ENCODE measurements at regions not wholly inside any gene's neighbourhood (a gene's known extent, or its start where the extent isn't known, plus 50 kb on each side); places are given as distances from the start of the nearest gene placed in this dataset.
"Not testable (repeated sequence)": the region's sequence is repeated elsewhere in the genome, so short reads cannot be mapped to it uniquely, and the experiment has no call there.

GRCh38 chr14:30464481-30464880 lies 94.5 kb upstream of the G2E3 start:
- DNase-seq, result no peak
- CTCF ChIA-PET, result no interaction called here
- no peaks in the 10 kb centered on the region for H3K79me2 ChIP-seq (ENCODE audit: low read length)
- H3K9me3 ChIP-seq (ENCODE audit: low read length), result no peaks in the 10 kb centered on the region
- ATAC-seq, result no peak
- no peak for TF ChIP-seq EZH2 (IDR thresholded peaks at IDR 0.05; ENCODE audit: low read length, unreplicated experiment)
- TF ChIP-seq CTCF (conservative IDR thresholded peaks at IDR 0.05; ENCODE audit: low read depth, low read length), result no peak
- no peak for TF ChIP-seq EZH2phosphoT487 (IDR thresholded peaks at IDR 0.05; ENCODE audit: borderline replicate concordance, low read length)
- no peaks in the 10 kb centered on the region for H3F3A ChIP-seq (ENCODE audit: low read length, unreplicated experiment)
- H2AFZ ChIP-seq (ENCODE audit: low read length), result no peak overlapping the region
- intact Hi-C loops (cut with micrococcal nuclease), result no loop called here
- POLR2A ChIA-PET (ENCODE audit: unreplicated experiment), result no interaction called here
- H4K20me1 ChIP-seq (ENCODE audit: low read length), result no peaks in the 10 kb centered on the region
- no peak overlapping the region for H3K27ac ChIP-seq (ENCODE audit: low read length)
- H3K36me3 ChIP-seq (ENCODE audit: low read depth, low read length), result no peaks in the 10 kb centered on the region
- no peak overlapping the region for H3K4me2 ChIP-seq (ENCODE audit: low read length)
- H3K4me3 ChIP-seq (ENCODE audit: low read length), result no peak overlapping the region
- H3K9ac ChIP-seq (ENCODE audit: low read length), result no peak overlapping the region
- no peaks in the 10 kb centered on the region for H3K9me2 ChIP-seq (replicated peaks; ENCODE audit: low read length)
- H3K4me1 ChIP-seq (ENCODE audit: insufficient read depth, low read length), result no peaks in the 10 kb centered on the region
- BruUV-seq (replicated peaks), result no TSS peak
- H3K27me3 ChIP-seq (ENCODE audit: low read length), result peaks cover 74% of the 10 kb centered on the region

GRCh38 chr14:30468354-30468753 lies 90.6 kb upstream of the G2E3 start:
- H2AFZ ChIP-seq (ENCODE audit: low read length), result no peak overlapping the region
- H3K27ac ChIP-seq (ENCODE audit: low read length), result no peak overlapping the region
- no TSS peak for BruUV-seq (replicated peaks)
- H3K4me2 ChIP-seq (ENCODE audit: low read length), result no peak overlapping the region
- no peaks in the 10 kb centered on the region for H3K79me2 ChIP-seq (ENCODE audit: low read length)
- intact Hi-C loops (cut with micrococcal nuclease), result no loop called here
- H4K20me1 ChIP-seq (ENCODE audit: low read length), result no peaks in the 10 kb centered on the region
- DNase-seq (no peak), ATAC-seq (no peak)
- POLR2A ChIA-PET (ENCODE audit: unreplicated experiment), result no interaction called here
- H3K27me3 ChIP-seq (ENCODE audit: low read length), result peaks cover 73% of the 10 kb centered on the region
- no peaks in the 10 kb centered on the region for H3K9me2 ChIP-seq (replicated peaks; ENCODE audit: low read length)
- H3K9me3 ChIP-seq (ENCODE audit: low read length), result no peaks in the 10 kb centered on the region
- TF ChIP-seq EZH2phosphoT487 (IDR thresholded peaks at IDR 0.05; ENCODE audit: borderline replicate concordance, low read length) (no peak), EZH2 (IDR thresholded peaks at IDR 0.05; ENCODE audit: low read length, unreplicated experiment) (no peak), CTCF (conservative IDR thresholded peaks at IDR 0.05; ENCODE audit: low read depth, low read length) (no peak)
- no peaks in the 10 kb centered on the region for H3K36me3 ChIP-seq (ENCODE audit: low read depth, low read length)
- no peaks in the 10 kb centered on the region for H3K4me1 ChIP-seq (ENCODE audit: insufficient read depth, low read length)
- H3K9ac ChIP-seq (ENCODE audit: low read length), result no peak overlapping the region
- CTCF ChIA-PET, result no interaction called here
- no peaks in the 10 kb centered on the region for H3F3A ChIP-seq (ENCODE audit: low read length, unreplicated experiment)
- H3K4me3 ChIP-seq (ENCODE audit: low read length), result no peak overlapping the region

- intact Hi-C loops (cut with micrococcal nuclease), result no loop called here
- ATAC-seq (no peak), DNase-seq (no peak)
- H3K9me2 ChIP-seq (replicated peaks; ENCODE audit: low read length), result no peaks in the 10 kb centered on the region
- POLR2A ChIA-PET (ENCODE audit: unreplicated experiment), result no interaction called here
- H4K20me1 ChIP-seq (ENCODE audit: low read length), result no peaks in the 10 kb centered on the region
- no peaks in the 10 kb centered on the region for H3K79me2 ChIP-seq (ENCODE audit: low read length)
- H3K27me3 ChIP-seq (ENCODE audit: low read length), result peaks cover 56% of the 10 kb centered on the region
- no peaks in the 10 kb centered on the region for H3K36me3 ChIP-seq (ENCODE audit: low read depth, low read length)
- no peak overlapping the region for H2AFZ ChIP-seq (ENCODE audit: low read length)
- H3K9me3 ChIP-seq (ENCODE audit: low read length), result no peaks in the 10 kb centered on the region
- H3K27ac ChIP-seq (ENCODE audit: low read length), result no peak overlapping the region
- TF ChIP-seq EZH2phosphoT487 (IDR thresholded peaks at IDR 0.05; ENCODE audit: borderline replicate concordance, low read length) (no peak), EZH2 (IDR thresholded peaks at IDR 0.05; ENCODE audit: low read length, unreplicated experiment) (no peak), CTCF (conservative IDR thresholded peaks at IDR 0.05; ENCODE audit: low read depth, low read length) (no peak)
- H3F3A ChIP-seq (ENCODE audit: low read length, unreplicated experiment), result no peaks in the 10 kb centered on the region
- CTCF ChIA-PET, result no interaction called here
- H3K4me1 ChIP-seq (ENCODE audit: insufficient read depth, low read length), result no peaks in the 10 kb centered on the region
- H3K4me2 ChIP-seq (ENCODE audit: low read length), result no peak overlapping the region
- H3K9ac ChIP-seq (ENCODE audit: low read length), result no peak overlapping the region
- BruUV-seq (replicated peaks), result no TSS peak
- no peak overlapping the region for H3K4me3 ChIP-seq (ENCODE audit: low read length)
These were observed 87.0 kb upstream of the G2E3 start for GRCh38 chr14:30471980-30472379.

- intact Hi-C loops (cut with micrococcal nuclease); H3F3A ChIP-seq (ENCODE audit: low read length, unreplicated experiment); H3K9ac ChIP-seq (ENCODE audit: low read length); H3K4me2 ChIP-seq (ENCODE audit: low read length); H3K9me2 ChIP-seq (replicated peaks; ENCODE audit: low read length); CTCF ChIA-PET; H3K4me1 ChIP-seq (ENCODE audit: insufficient read depth, low read length); H3K9me3 ChIP-seq (ENCODE audit: low read length); H2AFZ ChIP-seq (ENCODE audit: low read length); H4K20me1 ChIP-seq (ENCODE audit: low read length); DNase-seq; POLR2A ChIA-PET (ENCODE audit: unreplicated experiment); H3K79me2 ChIP-seq (ENCODE audit: low read length); BruUV-seq (replicated peaks); H3K4me3 ChIP-seq (ENCODE audit: low read length); ATAC-seq; H3K36me3 ChIP-seq (ENCODE audit: low read depth, low read length); H3K27ac ChIP-seq (ENCODE audit: low read length): not testable (repeated sequence)
- H3K27me3 ChIP-seq (ENCODE audit: low read length), result peaks cover 41% of the 10 kb centered on the region
These were observed 84.9 kb upstream of the G2E3 start for GRCh38 chr14:30473846-30474696.
